ENCODE measurements at regions not wholly inside any gene's neighbourhood (a gene's known extent, or its start where the extent isn't known, plus 50 kb on each side); places are given as distances from the start of the nearest gene placed in this dataset.

DNA sequence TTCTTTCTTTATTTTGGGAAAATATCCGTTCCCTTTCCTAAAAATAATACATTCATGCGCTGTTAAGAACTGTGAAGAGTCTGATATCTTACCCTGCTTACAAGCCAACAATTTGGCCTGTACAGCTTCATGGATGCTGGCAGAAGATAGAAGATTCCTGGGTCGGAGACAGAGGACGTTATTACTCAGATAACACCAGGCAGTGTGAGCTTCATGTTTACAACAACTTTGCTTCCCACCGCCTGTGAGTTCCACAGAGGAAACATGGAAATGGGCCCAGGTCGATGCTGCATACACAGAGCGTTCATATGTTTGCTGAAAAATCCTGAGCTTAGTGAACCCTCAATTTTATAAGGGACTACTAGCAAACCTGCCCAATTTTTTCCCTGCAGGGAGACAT, 705.6 kb upstream of the SEL1L start:
- Histone ChIP-seq H3K9me3 (no peaks in the 10 kb centered on the region), H3K27me3 (no peaks in the 10 kb centered on the region), H3K4me1 (ENCODE audit: insufficient read depth) (no peaks in the 10 kb centered on the region), H3K4me3 (no peak overlapping the region), H3K27ac (no peak overlapping the region), H3K36me3 (no peaks in the 10 kb centered on the region)
- 5 to 15% (median 6%) methylated on average over 7 of the region's 7 CpGs for WGBS, 3 donors
- no peak for TF ChIP-seq EP300 (IDR thresholded peaks at IDR 0.05)
- TF ChIP-seq, protein P1, sequence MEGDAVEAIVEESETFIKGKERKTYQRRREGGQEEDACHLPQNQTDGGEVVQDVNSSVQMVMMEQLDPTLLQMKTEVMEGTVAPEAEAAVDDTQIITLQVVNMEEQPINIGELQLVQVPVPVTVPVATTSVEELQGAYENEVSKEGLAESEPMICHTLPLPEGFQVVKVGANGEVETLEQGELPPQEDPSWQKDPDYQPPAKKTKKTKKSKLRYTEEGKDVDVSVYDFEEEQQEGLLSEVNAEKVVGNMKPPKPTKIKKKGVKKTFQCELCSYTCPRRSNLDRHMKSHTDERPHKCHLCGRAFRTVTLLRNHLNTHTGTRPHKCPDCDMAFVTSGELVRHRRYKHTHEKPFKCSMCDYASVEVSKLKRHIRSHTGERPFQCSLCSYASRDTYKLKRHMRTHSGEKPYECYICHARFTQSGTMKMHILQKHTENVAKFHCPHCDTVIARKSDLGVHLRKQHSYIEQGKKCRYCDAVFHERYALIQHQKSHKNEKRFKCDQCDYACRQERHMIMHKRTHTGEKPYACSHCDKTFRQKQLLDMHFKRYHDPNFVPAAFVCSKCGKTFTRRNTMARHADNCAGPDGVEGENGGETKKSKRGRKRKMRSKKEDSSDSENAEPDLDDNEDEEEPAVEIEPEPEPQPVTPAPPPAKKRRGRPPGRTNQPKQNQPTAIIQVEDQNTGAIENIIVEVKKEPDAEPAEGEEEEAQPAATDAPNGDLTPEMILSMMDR (IDR thresholded peaks at IDR 0.05): no peak
- no peak for TF ChIP-seq POLR2A (IDR thresholded peaks at IDR 0.05)
- intact Hi-C loops (cut with DNase I): no loop called here
- peak in 1 of 5 donors; percentile 8 for DNase-seq

DNA sequence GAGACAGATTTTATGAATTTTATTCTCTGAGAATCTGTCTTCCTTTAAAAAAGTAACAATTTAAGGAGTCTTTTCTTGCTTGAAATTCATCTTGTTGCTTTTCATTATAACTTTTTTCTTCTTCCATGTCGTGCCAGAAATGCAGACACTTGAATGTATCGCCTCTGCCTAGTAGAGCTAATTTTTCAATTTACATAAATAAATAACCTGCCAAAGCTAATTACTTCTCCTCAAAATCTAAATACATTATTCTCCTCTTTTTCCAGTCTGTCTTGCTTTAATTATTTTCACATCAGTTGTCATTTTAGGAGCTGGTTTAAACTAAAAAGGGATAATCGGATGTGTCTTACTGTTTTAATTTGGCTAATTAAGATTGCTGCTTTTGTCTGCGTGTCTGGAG, 711.1 kb upstream of the SEL1L start:
- WGBS, 3 donors: 83 to 87% (median 85%) methylated on average over 4 of the region's 4 CpGs
- Histone ChIP-seq H3K36me3 (no peaks in the 10 kb centered on the region), H3K4me3 (no peak overlapping the region), H3K27me3 (no peaks in the 10 kb centered on the region), H3K4me1 (ENCODE audit: insufficient read depth) (no peaks in the 10 kb centered on the region), H3K9me3 (no peaks in the 10 kb centered on the region), H3K27ac (no peak overlapping the region)
- TF ChIP-seq POLR2A (IDR thresholded peaks at IDR 0.05) (no peak), EP300 (IDR thresholded peaks at IDR 0.05) (no peak)
- intact Hi-C loops (cut with DNase I): no loop called here
- DNase-seq: no peak

DNA sequence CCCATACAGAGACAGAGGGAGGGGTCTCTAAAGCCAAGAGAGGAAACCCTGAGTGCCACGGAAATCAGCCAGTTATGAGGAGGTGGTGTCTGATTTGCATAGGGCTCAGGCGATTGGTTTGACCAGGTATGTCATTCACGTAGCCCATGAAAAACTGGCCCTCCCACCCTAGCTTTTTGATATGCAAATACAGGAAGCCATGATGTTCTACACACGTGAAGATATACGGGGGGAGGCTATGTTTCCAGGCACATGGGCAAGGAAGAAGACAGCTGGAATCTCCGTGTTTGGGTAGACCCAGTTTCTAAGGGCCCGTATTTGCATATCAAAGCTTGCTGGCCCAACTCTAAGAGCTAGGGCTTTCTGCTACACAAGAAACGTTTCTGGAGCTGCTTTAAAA, 717.8 kb upstream of the SEL1L start:
- H3K36me3 ChIP-seq: no peaks in the 10 kb centered on the region
- H3K27ac ChIP-seq: no peak overlapping the region
- intact Hi-C loops (cut with DNase I): no loop called here
- no peaks in the 10 kb centered on the region for H3K9me3 ChIP-seq
- no peaks in the 10 kb centered on the region for H3K4me1 ChIP-seq (ENCODE audit: insufficient read depth)
- H3K27me3 ChIP-seq: no peaks in the 10 kb centered on the region
- TF ChIP-seq POLR2A (IDR thresholded peaks at IDR 0.05) (no peak), EP300 (IDR thresholded peaks at IDR 0.05) (no peak)
- TF ChIP-seq, protein P1 (IDR thresholded peaks at IDR 0.05): no peak
- no peak overlapping the region for H3K4me3 ChIP-seq
- 83 to 87% (median 87%) methylated on average over 8 of the region's 8 CpGs for WGBS, 3 donors
- no peak for DNase-seq

DNA sequence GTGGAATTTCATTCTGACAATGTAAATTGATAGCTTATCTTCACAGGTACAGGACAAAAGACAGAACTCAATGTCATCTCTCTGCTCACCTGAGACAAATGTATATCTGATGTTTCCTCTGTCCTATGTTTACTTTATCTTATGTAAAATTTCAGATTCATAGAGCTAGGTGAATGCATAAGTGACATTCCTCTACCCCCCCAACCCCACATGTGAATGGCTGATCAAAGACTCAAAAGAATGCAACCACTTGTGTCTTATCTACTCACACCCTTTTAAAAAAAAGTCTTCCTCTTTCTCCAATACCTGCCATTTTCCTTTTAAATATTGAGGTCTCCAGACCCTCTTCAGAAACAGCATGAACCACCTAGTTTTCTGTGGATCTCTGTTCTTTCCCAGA, 736.6 kb upstream of the SEL1L start:
- H3K4me3 ChIP-seq: no peak overlapping the region
- H3K36me3 ChIP-seq: no peaks in the 10 kb centered on the region
- no peak for DNase-seq
- no peak overlapping the region for H3K27ac ChIP-seq
- TF ChIP-seq POLR2A (IDR thresholded peaks at IDR 0.05): no peak
- TF ChIP-seq EP300 (IDR thresholded peaks at IDR 0.05): no peak
- TF ChIP-seq, protein P1 (IDR thresholded peaks at IDR 0.05): no peak
- H3K4me1 ChIP-seq (ENCODE audit: insufficient read depth): no peaks in the 10 kb centered on the region
- no peaks in the 10 kb centered on the region for H3K9me3 ChIP-seq
- intact Hi-C loops (cut with DNase I): no loop called here
- H3K27me3 ChIP-seq: no peaks in the 10 kb centered on the region

DNA sequence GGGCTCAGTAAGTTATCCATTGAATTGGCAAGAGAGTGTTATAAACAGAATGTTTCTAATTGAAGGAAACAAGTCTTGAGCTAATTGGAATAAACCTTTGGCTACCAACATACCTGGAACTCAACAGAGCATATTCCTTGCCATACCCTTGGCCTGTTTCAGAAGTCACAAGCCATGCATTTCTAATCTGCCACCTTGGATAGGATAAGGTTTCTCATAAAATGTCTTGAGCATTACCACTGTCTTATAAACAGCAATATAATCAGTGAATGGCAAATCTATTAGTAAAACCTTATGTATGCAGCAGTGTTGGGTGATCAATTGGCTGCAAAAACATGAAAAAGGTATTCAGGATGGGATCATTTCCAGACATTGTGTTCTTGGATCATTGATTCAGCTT, 765.2 kb upstream of the SEL1L start:
- Histone ChIP-seq H3K9me3 (no peaks in the 10 kb centered on the region), H3K36me3 (no peaks in the 10 kb centered on the region), H3K4me1 (ENCODE audit: insufficient read depth) (no peaks in the 10 kb centered on the region), H3K27me3 (no peaks in the 10 kb centered on the region), H3K4me3 (no peak overlapping the region), H3K27ac (no peak overlapping the region)
- no peak for DNase-seq
- intact Hi-C loops (cut with DNase I): no loop called here
- TF ChIP-seq, protein P1 (IDR thresholded peaks at IDR 0.05): no peak
- TF ChIP-seq EP300 (IDR thresholded peaks at IDR 0.05) (no peak), POLR2A (IDR thresholded peaks at IDR 0.05) (no peak)

All from ovary (tissue), 7 donors.